ENCODE measurements at regions not wholly inside any gene's neighbourhood (a gene's known extent, or its start where the extent isn't known, plus 50 kb on each side); places are given as distances from the start of the nearest gene placed in this dataset.
"Not testable (repeated sequence)": the region's sequence is repeated elsewhere in the genome, so short reads cannot be mapped to it uniquely, and the experiment has no call there.

DNA sequence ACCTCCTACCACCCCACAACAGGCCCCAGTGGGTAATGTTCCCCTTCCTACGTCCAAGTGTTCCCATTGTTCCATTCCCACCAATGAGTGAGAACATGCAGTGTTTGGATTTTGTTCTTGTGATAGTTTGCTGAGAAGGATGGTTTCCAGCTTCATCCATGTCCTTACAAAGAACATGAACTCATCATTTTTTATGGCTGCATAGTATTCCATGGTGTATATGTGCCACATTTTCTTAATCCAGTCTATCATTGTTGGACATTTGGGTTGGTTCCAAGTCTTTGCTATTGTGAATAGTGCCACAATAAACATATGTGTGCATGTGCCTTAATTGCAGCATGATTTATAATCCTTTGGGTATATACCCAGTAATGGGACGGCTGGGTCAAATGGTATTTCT, 81.6 kb downstream of the P2RY10 start:
- DNase-seq (ENCODE audit: low read depth): not testable (repeated sequence)

DNA sequence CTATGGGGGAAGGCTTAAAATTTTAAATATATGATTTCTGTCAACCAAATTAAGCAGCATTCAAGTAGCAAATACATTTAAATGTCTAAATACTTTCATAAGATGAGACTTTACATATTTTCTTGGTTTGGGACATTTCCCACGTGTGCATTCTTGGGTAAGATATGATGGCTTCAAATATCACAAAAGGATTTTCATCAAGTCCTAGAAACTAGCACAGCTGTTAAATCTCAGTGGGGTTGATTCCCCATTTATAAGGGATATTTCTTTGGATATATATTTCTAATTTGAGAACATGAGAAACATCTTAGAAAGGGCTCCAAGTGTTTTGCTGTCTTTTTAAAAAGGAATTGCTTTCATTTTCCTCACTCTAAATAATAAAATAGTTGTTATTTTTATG, 90.2 kb downstream of the P2RY10 start:
- DNase-seq (ENCODE audit: low read depth): no peak

DNA sequence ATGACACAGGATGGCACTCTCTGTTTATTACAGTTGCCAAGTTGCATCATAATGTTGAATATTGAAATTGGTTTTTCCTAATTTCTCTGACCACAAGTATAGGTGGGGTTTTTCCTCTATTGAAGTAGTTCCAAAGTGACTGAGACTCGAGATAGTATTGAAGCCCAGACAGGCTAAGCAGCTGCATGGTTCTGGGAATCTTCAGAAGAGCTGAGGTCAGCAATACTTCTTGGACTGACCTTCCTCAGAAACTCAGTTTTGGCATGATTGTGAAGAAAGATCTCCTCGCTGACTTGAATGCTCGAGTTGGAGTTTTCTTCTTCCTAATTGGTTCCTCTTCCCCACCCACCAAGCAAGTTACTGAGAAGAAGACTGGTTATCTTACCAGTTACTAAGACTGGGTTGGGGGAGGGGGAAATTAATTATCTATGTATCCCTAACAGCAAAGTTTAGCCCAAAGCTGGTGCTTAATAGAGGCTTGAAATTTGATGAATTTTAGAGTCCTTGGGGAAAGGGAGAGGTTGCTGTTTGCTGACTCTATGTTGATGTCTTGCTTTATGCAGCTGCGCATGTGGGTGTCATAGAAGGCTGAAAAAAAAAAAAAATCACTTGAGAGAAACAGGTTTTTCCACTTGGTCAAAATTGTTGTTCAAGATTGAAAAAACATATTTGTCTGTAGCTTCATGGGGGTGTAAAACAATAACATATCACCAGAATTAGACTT, 91.1 kb downstream of the P2RY10 start:
- DNase-seq (ENCODE audit: low read depth): no peak

DNA sequence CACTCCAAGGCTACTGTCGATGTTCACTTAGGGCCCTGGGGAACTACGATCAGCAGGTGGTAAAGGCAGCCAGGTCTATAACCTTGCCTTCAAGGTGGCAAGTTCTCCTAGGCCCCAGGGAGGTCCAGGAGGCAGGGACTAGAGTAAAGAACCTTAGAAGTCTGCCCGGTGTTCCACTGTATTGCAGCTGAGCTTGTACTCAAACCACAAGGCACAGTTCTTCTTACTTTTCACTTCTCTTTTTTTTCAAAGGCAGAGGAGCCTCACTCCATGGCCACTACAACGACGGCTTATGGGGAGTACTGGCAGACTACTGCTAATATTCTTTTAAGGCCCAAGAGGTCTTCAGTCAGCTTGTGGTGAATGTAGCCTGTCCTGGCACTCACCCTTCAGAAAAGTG, 78.8 kb upstream of the GPR174 start:
- DNase-seq (ENCODE audit: low read depth): no peak

DNA sequence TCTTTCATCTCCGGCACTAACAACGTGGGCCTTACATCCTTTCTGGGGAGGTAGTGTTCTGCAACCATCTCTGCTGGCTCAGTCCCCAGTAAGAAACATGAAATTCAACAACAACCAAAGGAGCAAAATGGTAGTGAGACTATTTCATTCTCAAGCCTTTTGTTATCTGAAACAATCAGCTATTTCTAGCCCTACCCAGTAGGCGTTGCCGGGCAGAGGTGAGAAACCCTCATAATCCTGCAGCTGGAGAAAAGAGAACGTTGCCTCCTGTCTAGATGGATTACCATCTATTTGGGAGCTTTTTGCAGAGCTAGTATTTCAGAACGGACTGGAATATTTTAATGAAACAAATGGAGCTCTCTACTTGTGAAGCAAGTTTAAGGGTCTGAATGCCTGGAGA, 66.4 kb upstream of the GPR174 start:
- DNase-seq (ENCODE audit: low read depth): no peak

DNA sequence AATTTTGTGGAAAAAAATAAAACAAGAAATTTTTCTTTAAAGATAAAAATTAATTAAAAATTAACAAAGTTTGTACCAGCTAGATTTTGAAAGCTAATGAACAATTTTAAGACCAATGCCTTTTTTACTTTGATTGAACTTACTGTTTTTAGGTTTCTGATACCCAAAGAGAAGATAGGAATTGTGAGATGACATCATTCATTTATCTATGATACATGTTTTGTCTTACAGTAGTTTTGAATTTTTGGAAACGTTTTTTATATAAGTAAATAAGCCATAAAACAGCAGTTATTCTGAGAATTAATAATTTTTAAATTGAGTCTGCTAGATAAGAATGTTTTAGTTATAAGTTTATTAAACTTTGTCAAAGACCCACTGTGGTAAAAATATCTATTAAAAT, 65.0 kb upstream of the GPR174 start:
- no peak for DNase-seq (ENCODE audit: low read depth)

DNA sequence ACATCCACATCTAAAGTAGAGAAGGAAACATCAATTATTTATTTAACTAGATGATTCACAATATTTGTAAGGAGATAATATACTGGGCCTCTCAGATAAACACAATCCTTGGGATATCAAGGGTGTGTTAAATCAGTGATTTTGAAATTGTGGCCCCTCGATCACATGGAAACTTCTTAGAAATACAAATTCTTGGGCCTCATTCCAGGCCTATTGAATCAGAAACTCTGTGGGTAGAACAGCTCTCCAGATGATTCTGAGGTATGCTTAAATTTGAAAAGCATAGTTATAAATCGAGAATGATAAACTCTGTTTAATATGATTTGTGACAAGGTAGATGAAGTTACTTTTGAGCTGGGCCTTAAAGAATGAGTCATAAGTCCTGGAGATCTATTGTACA, 64.3 kb upstream of the GPR174 start:
- no peak for DNase-seq (ENCODE audit: low read depth)

DNA sequence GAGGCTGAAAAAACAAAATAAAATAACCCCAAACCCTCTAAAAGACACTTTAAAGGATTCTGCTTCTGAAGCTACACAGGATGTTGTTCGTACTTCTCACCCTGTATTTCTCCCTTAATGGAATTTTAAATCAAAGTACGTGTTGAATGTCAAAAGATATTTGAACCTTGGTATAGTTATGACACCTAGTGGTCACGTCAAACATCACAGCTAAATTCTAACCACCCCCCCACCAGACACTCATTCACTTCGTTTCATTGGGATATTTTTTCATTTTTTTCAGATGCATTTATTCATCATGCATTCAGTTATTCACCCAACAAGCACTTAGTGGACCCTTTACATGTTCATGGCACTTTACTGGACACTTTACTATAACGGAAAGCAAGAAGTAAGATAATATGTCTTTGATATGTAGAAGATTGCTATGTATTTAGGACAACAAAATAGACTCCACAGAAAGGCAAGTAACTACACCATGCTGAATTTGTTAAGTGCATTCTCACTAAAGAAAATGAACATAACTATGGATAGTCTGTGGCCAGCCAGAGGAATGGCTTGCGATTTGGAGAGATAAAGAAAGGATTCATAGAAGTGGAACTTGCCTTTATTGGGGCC, 62.5 kb upstream of the GPR174 start:
- DNase-seq (ENCODE audit: low read depth): peak; percentile 23

DNA sequence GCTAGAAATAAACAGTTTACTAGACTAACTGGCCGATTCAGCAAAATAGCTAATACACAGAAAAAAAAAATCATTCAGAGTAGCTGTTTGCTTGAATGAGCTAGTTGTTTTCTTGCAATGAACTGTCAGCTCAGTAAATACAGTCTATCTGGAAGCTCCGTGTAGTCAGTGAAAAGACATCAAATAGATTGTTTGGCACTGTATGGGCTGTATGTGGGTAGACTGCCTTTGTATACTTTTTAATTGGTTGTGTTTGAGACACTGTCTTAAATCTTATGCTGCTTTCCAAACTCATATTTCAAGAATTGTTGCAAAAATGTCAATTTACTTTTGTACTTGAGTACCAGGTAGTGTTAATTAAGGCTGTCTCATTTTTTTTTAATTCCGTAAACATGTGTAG, 61.6 kb upstream of the GPR174 start:
- DNase-seq (ENCODE audit: low read depth): no peak

DNA sequence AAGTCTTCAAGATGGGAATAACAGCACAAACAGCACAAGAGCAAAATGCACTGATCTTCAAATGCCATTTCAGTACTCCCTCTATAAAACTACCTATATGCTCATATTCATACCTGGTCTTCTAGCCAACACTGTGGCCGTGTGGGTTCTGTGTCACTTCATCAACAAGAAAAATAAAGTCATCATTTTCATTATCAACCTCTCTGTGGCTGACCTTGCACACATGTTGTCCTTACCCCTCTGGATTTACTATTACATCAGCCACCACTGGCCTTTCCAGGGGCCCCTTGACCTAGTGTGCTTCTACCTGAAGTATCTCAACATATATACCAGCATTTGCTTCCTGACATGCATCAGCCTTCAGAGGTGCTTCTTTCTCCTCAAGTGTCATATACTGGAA, 59.6 kb upstream of the GPR174 start:
- no peak for DNase-seq (ENCODE audit: low read depth)

DNA sequence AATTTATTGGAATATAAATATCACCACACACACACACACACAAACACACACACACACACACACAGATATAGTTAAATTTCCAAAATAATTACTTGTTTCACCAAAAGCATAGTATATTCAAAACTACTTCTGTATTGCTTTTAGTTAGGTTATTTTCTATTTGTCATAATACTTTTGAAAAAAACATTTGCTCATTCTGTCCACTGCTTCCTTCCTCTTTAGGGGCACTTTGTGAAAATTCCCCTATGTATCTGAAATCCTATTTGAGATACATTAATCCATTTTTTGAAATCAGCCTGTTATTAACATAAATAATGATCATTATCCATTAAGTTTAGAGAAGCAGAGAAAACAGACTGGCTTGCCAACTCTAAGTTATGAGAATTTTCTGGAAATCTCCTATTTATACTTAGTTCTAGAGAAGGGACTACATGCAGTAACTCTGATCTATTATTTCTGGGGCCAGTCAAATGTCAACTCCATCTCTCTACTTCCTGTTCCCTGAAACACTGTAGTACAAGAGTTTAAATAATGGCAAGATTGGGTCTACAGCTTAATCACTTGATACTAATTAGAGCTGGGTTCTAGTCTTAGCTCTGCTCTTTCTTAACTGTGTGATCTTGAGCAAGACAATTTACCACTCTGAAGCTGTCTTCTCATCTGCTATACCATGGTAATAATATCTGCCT, 54.4 kb upstream of the GPR174 start:
- DNase-seq (ENCODE audit: low read depth): no peak

DNA sequence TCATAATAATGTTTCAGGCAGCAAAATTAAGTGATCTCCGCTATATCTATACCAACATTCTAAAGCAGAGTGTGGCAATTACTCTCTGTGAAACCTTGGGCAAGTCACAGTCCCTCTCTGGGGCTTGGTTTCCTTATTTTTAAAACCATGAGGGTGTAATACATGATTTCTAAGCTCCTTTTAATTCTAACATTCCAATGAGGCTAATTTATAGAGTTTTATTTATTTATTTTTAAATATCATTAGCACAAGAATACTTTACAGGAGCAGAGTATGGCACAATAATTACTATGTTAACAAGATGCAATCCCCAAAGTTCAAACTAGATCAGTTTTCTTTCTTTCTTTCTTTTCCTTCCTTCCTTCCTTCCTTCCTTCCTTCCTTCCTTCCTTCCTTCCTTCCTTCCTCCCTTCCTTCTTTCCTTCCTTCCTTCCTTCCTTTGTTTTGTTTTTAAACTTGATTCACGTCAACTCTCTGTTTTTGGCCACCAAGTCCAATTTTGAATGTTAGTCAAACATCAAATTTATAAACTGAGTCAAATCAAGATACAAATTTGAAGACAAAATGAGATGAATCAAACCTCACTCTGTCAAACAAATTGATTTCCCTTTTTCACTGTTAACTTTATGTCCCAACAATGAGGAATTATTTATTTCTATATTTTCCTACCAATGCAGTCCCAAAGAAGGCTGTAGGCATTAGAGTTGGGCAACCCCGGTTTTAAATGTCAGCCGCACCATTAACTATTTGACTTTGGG, 50.2 kb upstream of the GPR174 start:
- no peak for DNase-seq (ENCODE audit: low read depth)

Measured in fibroblast of the conjunctiva (primary cell).